Adrenal gland (tissue), 5 donors: ENCODE measurements at regions not wholly inside any gene's neighbourhood (a gene's known extent, or its start where the extent isn't known, plus 50 kb on each side); places are given as distances from the start of the nearest gene placed in this dataset.

Experiments used
- POLR2A ChIP-seq, 2 donors: fragments of 450-650 bp; IDR thresholded peaks; one replicate each; pipeline ENCODE4 v1.6.1; 2017; ENCODE audit warnings: antibody characterized with exemption in 2 of 2, mild to moderate bottlenecking in 2 of 2, moderate library complexity in 1 of 2
- TF ChIP-seq, protein P1 (sequence below), 6 experiments: fragments of 450-650 bp in 4 of 6; fragments of 200-600 bp in 2 of 6; sonication (generic) in 1 of 6; IDR thresholded peaks; 1 replicate in 5 of 6; 2 replicates in 1 of 6; pipeline versions ENCODE4 v1.5.1 to v1.8.0; 2016 to 2021; ENCODE audit warnings: antibody characterized with exemption in 6 of 6, mild to moderate bottlenecking in 2 of 6, moderate library complexity in 1 of 6
- donor health status: DM: no; HTN: no; CAD: no.

DNA sequence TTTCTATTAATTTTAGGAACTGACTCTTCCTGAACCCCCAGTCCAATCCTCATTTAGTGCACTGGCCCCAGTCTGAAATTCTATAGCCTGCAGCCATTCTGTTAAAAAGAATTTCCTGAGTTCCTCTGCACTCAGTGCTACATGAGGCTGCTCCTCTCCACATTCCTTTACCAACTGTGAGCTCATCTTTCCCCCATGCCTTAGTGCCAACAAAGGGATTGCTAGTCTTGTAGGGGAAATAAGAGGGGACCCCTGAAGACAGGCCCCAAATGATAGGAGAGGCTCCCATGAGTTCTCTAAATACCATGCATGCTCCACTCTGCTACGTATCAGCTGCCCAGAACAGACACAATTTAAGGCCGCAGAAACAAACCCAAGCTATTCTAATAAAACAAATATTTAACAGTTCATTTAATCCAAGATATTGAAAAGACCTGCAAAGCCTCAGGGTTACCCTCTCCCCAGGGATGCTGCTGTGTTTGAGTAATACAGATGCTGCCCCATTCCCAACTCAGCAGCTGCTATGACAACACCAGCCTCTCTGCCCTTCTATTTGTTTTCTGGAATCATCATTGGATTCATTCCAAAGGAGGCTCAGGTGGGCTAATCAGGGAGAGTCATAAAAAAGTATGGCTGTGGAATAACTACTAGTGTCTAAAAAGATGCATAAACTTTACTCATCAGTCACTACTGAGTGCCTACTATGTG, 228.5 kb downstream of the TOX3 start:
- TF ChIP-seq, protein P1, sequence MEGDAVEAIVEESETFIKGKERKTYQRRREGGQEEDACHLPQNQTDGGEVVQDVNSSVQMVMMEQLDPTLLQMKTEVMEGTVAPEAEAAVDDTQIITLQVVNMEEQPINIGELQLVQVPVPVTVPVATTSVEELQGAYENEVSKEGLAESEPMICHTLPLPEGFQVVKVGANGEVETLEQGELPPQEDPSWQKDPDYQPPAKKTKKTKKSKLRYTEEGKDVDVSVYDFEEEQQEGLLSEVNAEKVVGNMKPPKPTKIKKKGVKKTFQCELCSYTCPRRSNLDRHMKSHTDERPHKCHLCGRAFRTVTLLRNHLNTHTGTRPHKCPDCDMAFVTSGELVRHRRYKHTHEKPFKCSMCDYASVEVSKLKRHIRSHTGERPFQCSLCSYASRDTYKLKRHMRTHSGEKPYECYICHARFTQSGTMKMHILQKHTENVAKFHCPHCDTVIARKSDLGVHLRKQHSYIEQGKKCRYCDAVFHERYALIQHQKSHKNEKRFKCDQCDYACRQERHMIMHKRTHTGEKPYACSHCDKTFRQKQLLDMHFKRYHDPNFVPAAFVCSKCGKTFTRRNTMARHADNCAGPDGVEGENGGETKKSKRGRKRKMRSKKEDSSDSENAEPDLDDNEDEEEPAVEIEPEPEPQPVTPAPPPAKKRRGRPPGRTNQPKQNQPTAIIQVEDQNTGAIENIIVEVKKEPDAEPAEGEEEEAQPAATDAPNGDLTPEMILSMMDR (IDR thresholded peaks at IDR 0.05): no peak
- TF ChIP-seq POLR2A (IDR thresholded peaks at IDR 0.05): no peak
